Upper lobe of left lung (tissue), 6 donors: ENCODE measurements at regions not wholly inside any gene's neighbourhood (a gene's known extent, or its start where the extent isn't known, plus 50 kb on each side); places are given as distances from the start of the nearest gene placed in this dataset.

ENCODE experiments used
- ATAC-seq, 2 donors: fragments of 200-7000 bp; cut with Tn5 transposase; one replicate each; pipeline ENCODE4 v1.9.1; 2022; ENCODE audit warnings: mild to moderate bottlenecking in 2 of 2, moderate library complexity in 2 of 2; ENCODE audit not compliant: low FRiP score in 2 of 2
- DNase-seq, 2 donors: peaks; one replicate each; pipeline ENCODE4 v3.0.0-alpha.2; 2019 to 2020
- H3K27ac ChIP-seq, 4 donors: fragments of 200-600 bp; sonication (generic); one replicate each; pipeline ENCODE4 v1.5.1; 2016 to 2019
- H3K27me3 ChIP-seq, 4 donors: fragments of 200-600 bp; sonication (generic); one replicate each; pipeline ENCODE4 v1.5.1; 2017 to 2019
- H3K36me3 ChIP-seq, 4 donors: fragments of 200-600 bp; sonication (generic); one replicate each; pipeline ENCODE4 v1.5.1; 2016 to 2019
- H3K4me1 ChIP-seq, 4 donors: fragments of 200-600 bp; sonication (generic); one replicate each; pipeline ENCODE4 v1.5.1; 2018 to 2019
- H3K4me3 ChIP-seq, 4 donors: fragments of 200-600 bp; sonication (generic); one replicate each; pipeline ENCODE4 v1.5.1; 2017 to 2019; ENCODE audit warnings: mild to moderate bottlenecking in 2 of 4, moderate library complexity in 1 of 4
- H3K9me3 ChIP-seq, 4 donors: fragments of 200-600 bp; sonication (generic); one replicate each; pipeline ENCODE4 v1.5.1; 2018 to 2019
- CTCF ChIP-seq, 6 experiments: fragments of 450-650 bp in 4 of 6; fragments of 200-600 bp in 2 of 6; sonication (generic) in 2 of 6; IDR thresholded peaks; one replicate each; pipeline ENCODE4 v1.5.1; 2016 to 2019; ENCODE audit warnings: antibody characterized with exemption in 6 of 6
- EP300 ChIP-seq, 4 donors: sonication (generic); formaldehyde crosslinking; IDR thresholded peaks; one replicate each; pipeline ENCODE4 v1.5.1; 2017; ENCODE audit warnings: antibody characterized with exemption in 4 of 4, control low read depth in 2 of 4
- POLR2A ChIP-seq, 4 donors: fragments of 450-650 bp; IDR thresholded peaks; one replicate each; pipeline ENCODE4 v1.5.1; 2016 to 2017; ENCODE audit warnings: antibody characterized with exemption in 4 of 4, mild to moderate bottlenecking in 2 of 4
- POLR2AphosphoS5 ChIP-seq, 2 donors: sonication (generic); formaldehyde crosslinking; IDR thresholded peaks; one replicate each; pipeline ENCODE4 v1.5.1; 2017; ENCODE audit warnings: antibody characterized with exemption in 2 of 2
- WGBS, 2 donors: methylation state at CpG; one replicate each; pipeline ENCODE4 v1.1.5; 2017 to 2018; 5-methylcytosine and 5-hydroxymethylcytosine counted together
- donor health status: DM: no; HTN: no; CAD: no; lungs with moderate emphysema.
- donor health status: DM: no; HTN: yes; CAD: no; lungs with severe emphysema.

GRCh38 chr5:163913548-163913947, 408.1 kb downstream of the MAT2B start:
- 71 to 87% methylated on average over 3 of the region's 3 CpGs for WGBS, 2 donors
- no peak for TF ChIP-seq POLR2AphosphoS5 (IDR thresholded peaks at IDR 0.05)
- TF ChIP-seq POLR2A (IDR thresholded peaks at IDR 0.05): no peak
- peak in 1 of 6 experiments; percentile 5 for TF ChIP-seq CTCF (IDR thresholded peaks at IDR 0.05)
- Histone ChIP-seq H3K9me3 (no peaks in the 10 kb centered on the region), H3K36me3 (no peaks in the 10 kb centered on the region), H3K4me3 (no peak overlapping the region), H3K27ac (no peak overlapping the region), H3K4me1 (no peaks in the 10 kb centered on the region), H3K27me3 (no peaks in the 10 kb centered on the region)
- DNase-seq (no peak), ATAC-seq (no peak)

GRCh38 chr5:163914910-163915309, 409.5 kb downstream of the MAT2B start:
- Histone ChIP-seq H3K36me3 (no peaks in the 10 kb centered on the region), H3K4me3 (no peak overlapping the region), H3K4me1 (no peaks in the 10 kb centered on the region), H3K27me3 (no peaks in the 10 kb centered on the region), H3K9me3 (no peaks in the 10 kb centered on the region), H3K27ac (peak overlapping the region in 3 of 4 donors; percentile 65 to 77 (median 77))
- WGBS, 2 donors: 59 to 66% methylated on average over 5 of the region's 5 CpGs
- DNase-seq (no peak), ATAC-seq (peak in 1 of 2 donors; percentile 21)
- TF ChIP-seq EP300 (IDR thresholded peaks at IDR 0.05) (no peak), CTCF (IDR thresholded peaks at IDR 0.05) (no peak), POLR2A (IDR thresholded peaks at IDR 0.05) (no peak), POLR2AphosphoS5 (IDR thresholded peaks at IDR 0.05) (no peak)

GRCh38 chr5:163915481-163915961, 410.1 kb downstream of the MAT2B start:
- peak overlapping the region; percentile 65 to 77 (median 77) for H3K27ac ChIP-seq
- ATAC-seq: peak; percentile 62 to 65
- 55 to 60% methylated on average over 2 to 9 of the region's 9 CpGs for WGBS, 2 donors

GRCh38 chr5:163916376-163916775, 411.0 kb downstream of the MAT2B start:
- TF ChIP-seq POLR2A (IDR thresholded peaks at IDR 0.05) (peak in 1 of 4 donors; percentile 30), POLR2AphosphoS5 (IDR thresholded peaks at IDR 0.05) (no peak), EP300 (IDR thresholded peaks at IDR 0.05) (no peak)
- 60 to 75% methylated on average over 2 of the region's 2 CpGs for WGBS, 2 donors

More at GRCh38 chr5:163915481-163915961, 410.1 kb downstream of the MAT2B start:
- DNase-seq: peak in 1 of 2 donors; percentile 3
- H3K9me3 ChIP-seq: no peaks in the 10 kb centered on the region
- H3K36me3 ChIP-seq: no peaks in the 10 kb centered on the region
- H3K4me3 ChIP-seq: no peak overlapping the region
- TF ChIP-seq EP300 (IDR thresholded peaks at IDR 0.05): no peak
- no peak for TF ChIP-seq POLR2AphosphoS5 (IDR thresholded peaks at IDR 0.05)
- TF ChIP-seq POLR2A (IDR thresholded peaks at IDR 0.05): no peak
- TF ChIP-seq CTCF (IDR thresholded peaks at IDR 0.05): no peak
- no peaks in the 10 kb centered on the region for H3K4me1 ChIP-seq
- H3K27me3 ChIP-seq: no peaks in the 10 kb centered on the region

GRCh38 chr5:163916861-163917260, 411.4 kb downstream of the MAT2B start:
- 57 to 65% methylated on average over 1 of the region's 1 CpG for WGBS, 2 donors
- Histone ChIP-seq H3K9me3 (peaks cover 0 to 4% (median 0%) of the 10 kb centered on the region in 4 donors), H3K4me1 (no peaks in the 10 kb centered on the region), H3K27me3 (no peaks in the 10 kb centered on the region), H3K36me3 (no peaks in the 10 kb centered on the region), H3K27ac (peak overlapping the region; percentile 40 to 77 (median 77)), H3K4me3 (no peak overlapping the region)
- TF ChIP-seq POLR2A (IDR thresholded peaks at IDR 0.05) (no peak), EP300 (IDR thresholded peaks at IDR 0.05) (no peak), POLR2AphosphoS5 (IDR thresholded peaks at IDR 0.05) (no peak), CTCF (IDR thresholded peaks at IDR 0.05) (no peak)
- DNase-seq (no peak), ATAC-seq (peak in 1 of 2 donors; percentile 46)

More at GRCh38 chr5:163916376-163916775, 411.0 kb downstream of the MAT2B start:
- Histone ChIP-seq H3K4me1 (no peaks in the 10 kb centered on the region), H3K27me3 (no peaks in the 10 kb centered on the region), H3K36me3 (no peaks in the 10 kb centered on the region), H3K4me3 (no peak overlapping the region), H3K27ac (peak overlapping the region; percentile 65 to 77 (median 77)), H3K9me3 (peaks cover 0 to 4% (median 0%) of the 10 kb centered on the region in 4 donors)
- DNase-seq: peak in 1 of 2 donors; percentile 49
- peak; percentile 79 for ATAC-seq
